HEK293T (cell line): ENCODE measurements at regions not wholly inside any gene's neighbourhood (a gene's known extent, or its start where the extent isn't known, plus 50 kb on each side); places are given as distances from the start of the nearest gene placed in this dataset.

Experiments used
- CTCF ChIA-PET: fragments of 350-600 bp; formaldehyde crosslinking; extraction: SDS; loops from one replicate; lab custom pipeline; 2021; ENCODE audit warnings: antibody characterized with exemption, inconsistent platforms; lab: Yijun Ruan, JAX
- POLR2A ChIA-PET: fragments of 350-600 bp; formaldehyde crosslinking; extraction: SDS; loops from one replicate; lab custom pipeline; 2020; ENCODE audit warnings: antibody characterized with exemption, inconsistent platforms; lab: Yijun Ruan, JAX
- DNase-seq: peaks from one replicate; pipeline ENCODE4 v3.0.0; 2012; ENCODE audit warnings: mixed read lengths; ENCODE audit errors: extremely low spot score
- ARNT ChIP-seq: fragments of 450-650 bp; IDR thresholded peaks from 2 replicates; pipeline ENCODE4 v1.6.1; 2017; ENCODE audit warnings: mild to moderate bottlenecking
- BHLHE40 ChIP-seq: fragments of 450-650 bp; IDR thresholded peaks from 2 replicates; pipeline ENCODE4 v1.6.1; 2016; ENCODE audit warnings: mild to moderate bottlenecking, moderate library complexity, borderline replicate concordance
- CTBP1 ChIP-seq: fragments of 450-650 bp; IDR thresholded peaks from 2 replicates; pipeline ENCODE4 v1.6.1; 2016; ENCODE audit warnings: borderline replicate concordance
- ELF4 ChIP-seq: fragments of 450-650 bp; IDR thresholded peaks from 2 replicates; pipeline ENCODE4 v1.6.1; 2017; ENCODE audit warnings: antibody characterized with exemption
- FOXA1 ChIP-seq: fragments of 450-650 bp; IDR thresholded peaks from 2 replicates; pipeline ENCODE4 v1.6.1; 2016; ENCODE audit warnings: mild to moderate bottlenecking
- FOXK2 ChIP-seq: fragments of 450-650 bp; IDR thresholded peaks from 2 replicates; pipeline ENCODE4 v1.6.1; 2016; ENCODE audit warnings: mild to moderate bottlenecking
- FOXM1 ChIP-seq: fragments of 450-650 bp; IDR thresholded peaks from 2 replicates; pipeline ENCODE4 v1.6.1; 2017; ENCODE audit warnings: mild to moderate bottlenecking, borderline replicate concordance
- HDGF ChIP-seq: fragments of 450-650 bp; IDR thresholded peaks from 2 replicates; pipeline ENCODE4 v1.6.1; 2017; ENCODE audit warnings: antibody characterized with exemption, borderline replicate concordance
- L3MBTL2 ChIP-seq: fragments of 450-650 bp; conservative IDR thresholded peaks from 2 replicates; pipeline ENCODE4 v1.6.1; 2016; ENCODE audit warnings: mild to moderate bottlenecking
- LEF1 ChIP-seq: fragments of 450-650 bp; IDR thresholded peaks from 2 replicates; pipeline ENCODE4 v1.6.1; 2017; ENCODE audit warnings: mild to moderate bottlenecking, borderline replicate concordance
- NFRKB ChIP-seq: fragments of 450-650 bp; IDR thresholded peaks from 2 replicates; pipeline ENCODE4 v1.6.1; 2016; ENCODE audit warnings: mild to moderate bottlenecking, moderate library complexity
- SP1 ChIP-seq: fragments of 450-650 bp; IDR thresholded peaks from 2 replicates; pipeline ENCODE4 v1.6.1; 2017
- SUZ12 ChIP-seq: fragments of 450-650 bp; IDR thresholded peaks from 2 replicates; pipeline ENCODE4 v1.6.1; 2016; ENCODE audit warnings: mild to moderate bottlenecking
- TARDBP ChIP-seq: fragments of 450-650 bp; IDR thresholded peaks from 2 replicates; pipeline ENCODE4 v1.6.1; 2016
- ZNF384 ChIP-seq: fragments of 450-650 bp; IDR thresholded peaks from 2 replicates; pipeline ENCODE4 v1.6.1; 2016
- TF ChIP-seq, protein P1 (sequence below): fragments of 450-650 bp; IDR thresholded peaks from 2 replicates; pipeline ENCODE4 v1.6.1; 2016

DNA sequence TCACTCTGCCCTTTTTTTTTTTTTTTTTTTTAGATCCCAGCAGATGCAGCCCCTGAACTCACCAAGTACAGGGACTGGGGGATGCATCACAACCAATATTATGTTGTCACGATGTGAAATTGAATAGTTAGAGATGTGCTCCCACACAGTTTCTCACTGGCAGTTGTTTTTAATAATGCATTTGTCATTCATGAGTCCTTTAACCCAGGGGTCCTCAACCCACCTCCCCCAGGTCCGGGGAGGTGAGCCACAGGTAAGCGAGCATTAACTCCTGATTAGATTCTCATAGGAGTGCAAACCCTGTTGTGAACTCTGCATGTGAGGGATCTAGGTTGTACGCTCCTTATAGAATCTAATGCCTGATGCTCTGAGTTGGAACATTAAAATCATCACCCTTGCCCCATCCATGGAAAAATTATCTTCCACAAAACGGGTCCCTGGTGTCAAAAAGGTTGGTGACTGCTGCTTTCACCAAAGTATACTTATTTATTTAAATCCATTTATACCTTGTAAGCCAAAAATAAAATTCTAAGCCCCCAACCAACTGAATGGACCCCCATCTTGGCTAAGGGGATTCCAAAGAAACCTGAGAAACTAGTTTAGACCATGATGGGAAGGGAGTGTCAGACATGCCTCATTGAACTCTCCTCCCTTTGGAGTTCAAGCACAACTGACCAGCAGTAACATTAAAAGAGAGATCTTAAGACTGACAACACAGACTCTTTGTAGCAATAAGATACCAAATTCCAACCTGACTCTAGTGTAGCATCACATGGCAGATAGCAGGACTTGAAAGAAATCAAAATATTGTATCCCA lies 119.3 kb upstream of the ATP1A1 start:
- DNase-seq = no peak
- no peak for TF ChIP-seq LEF1
- TF ChIP-seq, protein P1, sequence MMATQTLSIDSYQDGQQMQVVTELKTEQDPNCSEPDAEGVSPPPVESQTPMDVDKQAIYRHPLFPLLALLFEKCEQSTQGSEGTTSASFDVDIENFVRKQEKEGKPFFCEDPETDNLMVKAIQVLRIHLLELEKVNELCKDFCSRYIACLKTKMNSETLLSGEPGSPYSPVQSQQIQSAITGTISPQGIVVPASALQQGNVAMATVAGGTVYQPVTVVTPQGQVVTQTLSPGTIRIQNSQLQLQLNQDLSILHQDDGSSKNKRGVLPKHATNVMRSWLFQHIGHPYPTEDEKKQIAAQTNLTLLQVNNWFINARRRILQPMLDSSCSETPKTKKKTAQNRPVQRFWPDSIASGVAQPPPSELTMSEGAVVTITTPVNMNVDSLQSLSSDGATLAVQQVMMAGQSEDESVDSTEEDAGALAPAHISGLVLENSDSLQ = no peak
- TF ChIP-seq FOXM1 = no peak
- TF ChIP-seq FOXA1 = no peak
- no peak for TF ChIP-seq SUZ12
- no peak for TF ChIP-seq ZNF384
- no peak for TF ChIP-seq FOXK2
- no peak for TF ChIP-seq L3MBTL2
- TF ChIP-seq SP1 = no peak
- no peak for TF ChIP-seq BHLHE40
- TF ChIP-seq CTBP1 = no peak
- TF ChIP-seq ARNT = no peak
- no peak for TF ChIP-seq TARDBP
- TF ChIP-seq HDGF = no peak
- POLR2A ChIA-PET = no interaction called here
- CTCF ChIA-PET = interaction anchor here (0.6 kb wide), 1 partner anchor 1043 kb away, joined by 5 read pairs; no protein-coding TSS in a partner anchor

DNA sequence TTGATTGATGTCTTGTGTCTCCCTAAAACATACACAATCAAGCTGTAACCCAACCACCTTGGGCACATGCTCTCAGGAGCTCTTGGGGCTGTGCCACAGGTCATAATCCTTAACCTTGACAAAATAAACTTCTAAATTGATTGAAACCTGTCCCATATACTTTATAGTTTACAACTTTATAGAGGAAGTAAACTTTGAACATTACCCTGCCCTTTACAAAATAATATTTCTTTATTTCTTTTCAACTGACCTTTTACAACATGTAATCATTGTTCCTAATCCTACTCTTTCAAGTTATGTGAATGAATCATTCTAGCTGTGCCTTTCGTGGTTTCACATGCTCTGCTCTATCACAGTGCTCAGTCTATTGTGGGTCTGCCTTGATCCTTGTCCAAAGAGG lies 118.3 kb upstream of the ATP1A1 start:
- ChIA-PET CTCF (interaction anchor here (0.6 kb wide), 1 partner anchor 1042 kb away, joined by 5 read pairs; no protein-coding TSS in a partner anchor), POLR2A (interaction anchor here (0.9 to 1.8 kb wide), 3 partner anchors 12 to 119 kb away, joined by 3 to 4 read pairs (median 3); partner anchors contain the start of gene ATP1A1)
- TF ChIP-seq SUZ12 = no peak
- TF ChIP-seq ELF4 = no peak
- TF ChIP-seq FOXM1 = no peak
- no peak for TF ChIP-seq ARNT
- no peak for TF ChIP-seq SP1
- TF ChIP-seq TARDBP = no peak
- TF ChIP-seq, protein P1 = no peak
- TF ChIP-seq HDGF = no peak
- TF ChIP-seq FOXA1 = no peak
- no peak for TF ChIP-seq FOXK2
- TF ChIP-seq BHLHE40 = no peak
- no peak for TF ChIP-seq LEF1
- TF ChIP-seq L3MBTL2 = no peak
- no peak for TF ChIP-seq NFRKB
- TF ChIP-seq CTBP1 = no peak
- TF ChIP-seq ZNF384 = no peak
- no peak for DNase-seq

DNA sequence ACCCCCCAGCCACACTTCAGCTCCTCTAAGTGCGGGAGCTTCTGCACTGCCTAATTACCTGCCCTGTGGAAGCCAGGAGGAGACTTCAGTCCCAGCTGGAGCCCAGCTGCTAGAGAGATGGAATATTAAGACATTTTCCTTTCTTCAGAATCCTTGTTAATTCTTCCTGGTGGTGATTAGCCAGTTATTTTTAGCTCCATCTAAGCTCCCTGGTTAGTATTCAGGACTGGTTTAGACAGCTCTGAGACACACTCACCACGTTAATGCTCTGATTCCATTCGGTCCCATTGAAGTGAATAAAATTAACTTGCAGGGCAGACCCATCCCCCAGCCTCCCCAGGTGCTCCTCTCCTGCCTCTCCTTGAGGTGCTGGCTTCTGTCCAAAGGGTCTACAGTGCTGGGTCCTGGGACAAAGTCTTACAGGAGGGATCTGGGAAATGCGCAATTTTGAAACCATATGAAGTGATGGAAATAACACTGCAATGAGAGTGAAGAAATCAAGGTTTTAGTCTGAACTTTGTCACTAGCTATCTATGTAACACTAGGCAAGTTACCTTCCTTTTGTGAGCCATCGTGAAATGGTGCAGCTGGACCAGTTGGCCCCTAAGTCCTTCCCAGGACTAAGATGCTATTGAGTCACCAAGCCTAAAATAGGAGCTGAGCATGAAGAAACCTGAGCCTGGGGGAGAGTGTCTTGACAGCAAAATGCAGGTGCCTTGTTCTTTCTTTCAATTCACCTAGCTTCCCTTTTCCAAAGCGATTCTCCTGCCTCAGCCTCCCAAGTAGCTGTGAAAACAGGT lies 117.4 kb upstream of the ATP1A1 start:
- POLR2A ChIA-PET = interaction anchor here (0.9 to 1.8 kb wide), 3 partner anchors 13 to 118 kb away, joined by 3 to 4 read pairs (median 3); partner anchors contain the start of gene ATP1A1
- CTCF ChIA-PET = no interaction called here
- DNase-seq = no peak
- TF ChIP-seq FOXA1 (no peak), TARDBP (no peak), LEF1 (no peak), CTBP1 (no peak), NFRKB (no peak), SP1 (no peak), BHLHE40 (no peak), FOXK2 (no peak), SUZ12 (no peak), L3MBTL2 (no peak), ELF4 (no peak), HDGF (no peak), ZNF384 (no peak), ARNT (no peak), FOXM1 (no peak)
- TF ChIP-seq, protein P1 = no peak

DNA sequence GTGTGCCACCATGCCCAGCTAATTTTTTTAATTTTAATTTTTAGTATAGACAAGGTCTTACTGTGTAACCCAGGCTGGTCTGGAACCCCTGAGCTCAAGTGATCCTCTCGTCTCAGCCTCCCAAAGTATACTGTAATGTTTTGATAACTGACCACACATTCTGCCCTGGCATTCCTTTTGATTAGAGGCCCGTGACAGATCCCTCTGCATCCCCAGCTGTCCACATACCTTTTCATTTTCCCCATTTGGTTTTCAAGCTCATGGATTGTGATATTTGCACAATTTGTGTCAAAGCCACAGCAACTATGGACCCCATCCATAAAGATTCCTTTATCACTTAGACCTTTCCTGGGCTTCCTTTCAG lies 116.8 kb upstream of the ATP1A1 start:
- ChIA-PET POLR2A (interaction anchor here (1.8 kb wide), 1 partner anchor 13 kb away, joined by 4 read pairs; no protein-coding TSS in a partner anchor), CTCF (no interaction called here)
- TF ChIP-seq TARDBP (no peak), L3MBTL2 (no peak), HDGF (no peak), NFRKB (no peak), SP1 (no peak), FOXA1 (no peak), ZNF384 (no peak), ELF4 (no peak), ARNT (no peak), FOXK2 (no peak), SUZ12 (no peak), CTBP1 (no peak), FOXM1 (no peak), LEF1 (no peak), BHLHE40 (no peak)
- TF ChIP-seq, protein P1 = no peak
- DNase-seq = no peak
